ENCODE measurements at regions not wholly inside any gene's neighbourhood (a gene's known extent, or its start where the extent isn't known, plus 50 kb on each side); places are given as distances from the start of the nearest gene placed in this dataset.

GRCh38 chr11:80650966-80651365 is 1210.1 kb upstream of the TENM4 start:
- Histone ChIP-seq H3K23ac (ENCODE audit: insufficient read length, low read depth, low read length) (no peak overlapping the region), H2BK120ac (ENCODE audit: low read depth, low read length, poor library complexity, severe bottlenecking) (no peak overlapping the region), H3K56ac (ENCODE audit: insufficient read length, low read depth, low read length) (no peak overlapping the region), H2AFZ (ENCODE audit: low read length) (no peak overlapping the region), H4K8ac (replicated peaks; ENCODE audit: insufficient read length, low read depth, low read length) (no peak overlapping the region), H2BK20ac (ENCODE audit: low read depth, low read length, poor library complexity, severe bottlenecking) (no peak overlapping the region), H4K5ac (ENCODE audit: insufficient read length, low read depth, low read length) (no peak overlapping the region), H3K9me3 (ENCODE audit: control insufficient read depth, low read depth, low read length) (no peaks in the 10 kb centered on the region), H4K20me1 (ENCODE audit: control insufficient read depth, insufficient read depth, insufficient read length) (no peaks in the 10 kb centered on the region), H3K9ac (ENCODE audit: extremely low read depth, insufficient read length, low read length) (no peak overlapping the region), H3K4me1 (ENCODE audit: insufficient read depth, low read length) (no peaks in the 10 kb centered on the region), H2BK12ac (ENCODE audit: insufficient read length, low read depth, low read length) (no peak overlapping the region), H3K4me2 (ENCODE audit: insufficient read depth, insufficient read length, low read length) (no peak overlapping the region), H2BK15ac (ENCODE audit: low read depth, low read length) (no peak overlapping the region), H3T11ph (ENCODE audit: low read length) (no peak overlapping the region), H3K27ac (ENCODE audit: insufficient read length, low read depth, low read length) (no peak overlapping the region), H3K23me2 (ENCODE audit: insufficient read length, low read depth, low read length, poor library complexity, severe bottlenecking) (no peaks in the 10 kb centered on the region), H3K79me1 (ENCODE audit: insufficient read depth, low read depth, low read length, poor library complexity, severe bottlenecking) (no peaks in the 10 kb centered on the region), H3K18ac (ENCODE audit: insufficient read length, low read depth, low read length) (no peak overlapping the region), H4K91ac (ENCODE audit: insufficient read length, low read depth, low read length) (no peak overlapping the region), H3K4ac (ENCODE audit: low read depth, low read length) (no peak overlapping the region), H2BK5ac (ENCODE audit: insufficient read length, low read length) (no peak overlapping the region), H3K79me2 (ENCODE audit: insufficient read depth, low read length) (no peaks in the 10 kb centered on the region), H2AK5ac (ENCODE audit: insufficient read length, low read length) (no peak overlapping the region), H3K14ac (ENCODE audit: insufficient read depth, low read length) (no peak overlapping the region), H3K27me3 (ENCODE audit: insufficient read depth, low read length) (no peaks in the 10 kb centered on the region)
- TF ChIP-seq CTCF (conservative IDR thresholded peaks at IDR 0.05), result no peak
- Mint-ChIP-seq H3K4me1 (peaks cover 22 to 26% of the 10 kb centered on the region in 2 experiments), H3K9me3 (no peaks in the 10 kb centered on the region), H3K36me3 (ENCODE audit: insufficient read depth in 1 of 3, low read depth in 3 of 3) (no peaks in the 10 kb centered on the region; a peak in 1 of 7 replicates), H3K4me3 (no peak overlapping the region), H3K27ac (peak overlapping the region in 1 of 3 experiments; percentile 45; a peak in 2 of 7 replicates), H3K27me3 (ENCODE audit: low read depth) (no peaks in the 10 kb centered on the region)
- no peak for DNase-seq
- WGBS (ENCODE audit: extremely low coverage, insufficient read length, low lambda C conversion rate), result no CpG with 5 or more reads among the region's 2 CpGs

All from H9 (cell line).